OCI-LY3 (cell line): ENCODE measurements at regions not wholly inside any gene's neighbourhood (a gene's known extent, or its start where the extent isn't known, plus 50 kb on each side); places are given as distances from the start of the nearest gene placed in this dataset.

ENCODE experiments used
- CTCF ChIP-seq: fragments of 200-600, 300-600 bp; sonication (generic); IDR thresholded peaks from 2 replicates; pipeline ENCODE4 v1.5.1; 2014; ENCODE audit warnings: antibody characterized with exemption, low read length, low read depth
- EZH2phosphoT487 ChIP-seq: fragments of 200-600 bp; shearing (Covaris generic); IDR thresholded peaks from 2 replicates; pipeline ENCODE4 v1.6.1; 2018; ENCODE audit warnings: antibody characterized with exemption, mixed run types, low read depth

GRCh38 chr7:106562711-106563366 is 98.1 kb downstream of the CCDC71L start:
- no peak for TF ChIP-seq CTCF
- TF ChIP-seq EZH2phosphoT487: no peak
